SH-SY5Y (cell line): ENCODE measurements at regions not wholly inside any gene's neighbourhood (a gene's known extent, or its start where the extent isn't known, plus 50 kb on each side); places are given as distances from the start of the nearest gene placed in this dataset.

Experiments used
- GATA2 ChIP-seq: IDR thresholded peaks from 2 replicates; pipeline ENCODE4 v1.6.1; 2011; ENCODE audit warnings: mild to moderate bottlenecking, low read depth, low read length
- GATA3 ChIP-seq: IDR thresholded peaks from 2 replicates; pipeline ENCODE4 v1.6.1; 2011; ENCODE audit warnings: low read depth, mild to moderate bottlenecking, low read length, moderate library complexity

GRCh38 chr13:73975767-73976166 is 158.4 kb downstream of the KLF12 start:
- TF ChIP-seq GATA3 (no peak), GATA2 (no peak)

- TF ChIP-seq GATA2, result no peak
- no peak for TF ChIP-seq GATA3
These were observed 160.2 kb downstream of the KLF12 start for GRCh38 chr13:73974051-73974450.

- TF ChIP-seq GATA2 (no peak), GATA3 (no peak)
These were observed 161.0 kb downstream of the KLF12 start for GRCh38 chr13:73973156-73973555.

- TF ChIP-seq GATA3 (no peak), GATA2 (no peak)
These were observed 161.7 kb downstream of the KLF12 start for GRCh38 chr13:73972545-73972944.

- TF ChIP-seq GATA3 (no peak), GATA2 (no peak)
These were observed 162.7 kb downstream of the KLF12 start for GRCh38 chr13:73971481-73971880.

GRCh38 chr13:73970421-73971055 is 163.7 kb downstream of the KLF12 start:
- TF ChIP-seq GATA3 (no peak), GATA2 (no peak)

- no peak for TF ChIP-seq GATA2
- no peak for TF ChIP-seq GATA3
These were observed 166.6 kb downstream of the KLF12 start for GRCh38 chr13:73967397-73968165.

- TF ChIP-seq GATA2 (no peak), GATA3 (no peak)
These were observed 167.9 kb downstream of the KLF12 start for GRCh38 chr13:73966331-73966730.

GRCh38 chr13:73962284-73962683 is 171.9 kb downstream of the KLF12 start:
- TF ChIP-seq GATA2, result no peak
- TF ChIP-seq GATA3, result no peak

- no peak for TF ChIP-seq GATA2
- TF ChIP-seq GATA3, result no peak
These were observed 173.0 kb downstream of the KLF12 start for GRCh38 chr13:73961181-73961580.

GRCh38 chr13:73960474-73960873 is 173.7 kb downstream of the KLF12 start:
- TF ChIP-seq GATA2 (no peak), GATA3 (no peak)

- TF ChIP-seq GATA2 (no peak), GATA3 (no peak)
These were observed 175.4 kb downstream of the KLF12 start for GRCh38 chr13:73958657-73959397.

- no peak for TF ChIP-seq GATA3
- TF ChIP-seq GATA2, result no peak
These were observed 176.3 kb downstream of the KLF12 start for GRCh38 chr13:73957889-73958288.

GRCh38 chr13:73956795-73957408 is 177.3 kb downstream of the KLF12 start:
- no peak for TF ChIP-seq GATA3
- TF ChIP-seq GATA2, result no peak

- TF ChIP-seq GATA3, result no peak
- no peak for TF ChIP-seq GATA2
These were observed 178.2 kb downstream of the KLF12 start for GRCh38 chr13:73955977-73956500.
